A549 (cell line): ENCODE measurements at regions not wholly inside any gene's neighbourhood (a gene's known extent, or its start where the extent isn't known, plus 50 kb on each side); places are given as distances from the start of the nearest gene placed in this dataset.

Experiments used
- ATAC-seq, 2 experiments: fragments of 200-7000 bp in 1 of 2; fragments of >200 bp in 1 of 2; cut with Nextera tagmentation in 1 of 2; cut with Tn5 transposase in 1 of 2; 3 replicates each; pipeline versions ENCODE4 v1.8.0 to v1.9.1; 2018 to 2020; ENCODE audit warnings: mild to moderate bottlenecking in 1 of 2, moderate library complexity in 1 of 2
- CTCF ChIA-PET: fragments of 300-600 bp; sonication (Branson Sonifier 250); formaldehyde crosslinking; extraction: SDS; loops from one replicate; lab custom pipeline; 2021; ENCODE audit warnings: antibody characterized with exemption, inconsistent platforms; lab: Yijun Ruan, JAX
- POLR2A ChIA-PET: fragments of 350-600 bp; formaldehyde crosslinking; extraction: SDS; loops from one replicate; lab custom pipeline; 2021; ENCODE audit warnings: antibody characterized with exemption, inconsistent platforms; lab: Yijun Ruan, JAX
- DNase-seq, 2 experiments: peaks; one replicate each; pipeline versions ENCODE4 v3.0.0 to v3.0.0-alpha.2; 2011 to 2016; ENCODE audit warnings: low read depth in 1 of 2, low spot score in 1 of 2
- FAIRE-seq: peaks from 2 replicates; lab custom pipeline; 2011; peaks lifted over from hg19 to GRCh38; lab: Jason Lieb, UNC
- H3K27ac ChIP-seq, 2 experiments: fragments of >200 bp; sonication (Bioruptor Twin); formaldehyde crosslinking; 3 replicates each; pipeline ENCODE4 v1.5.1; 2016 to 2017
- H3K4me1 ChIP-seq: fragments of >200 bp; sonication (Bioruptor Twin); formaldehyde crosslinking; 3 replicates; pipeline ENCODE4 v1.6.1; 2016
- H3K4me2 ChIP-seq: fragments of >200 bp; sonication (Bioruptor Twin); formaldehyde crosslinking; 3 replicates; pipeline ENCODE4 v1.6.1; 2016
- H3K4me3 ChIP-seq: fragments of >200 bp; sonication (Bioruptor Twin); formaldehyde crosslinking; 3 replicates; pipeline ENCODE4 v1.5.1; 2016
- H3K9me3 ChIP-seq: fragments of >200 bp; sonication (Bioruptor Twin); formaldehyde crosslinking; 3 replicates; pipeline ENCODE4 v1.6.1; 2016
- BCL3 ChIP-seq: fragments of >200 bp; sonication (Bioruptor Twin); formaldehyde crosslinking; IDR thresholded peaks from 3 replicates; pipeline ENCODE4 v1.6.1; 2016
- BHLHE40 ChIP-seq: IDR thresholded peaks from 2 replicates; pipeline ENCODE4 v1.6.1; 2012; ENCODE audit warnings: low read depth, low read length, inconsistent platforms
- CHD2 ChIP-seq: fragments of 150-350 bp; IDR thresholded peaks from 2 replicates; pipeline ENCODE4 v1.6.1; 2014; ENCODE audit warnings: low read length; ENCODE audit not compliant: partially characterized antibody
- E2F6 ChIP-seq: IDR thresholded peaks from 2 replicates; pipeline ENCODE4 v1.6.1; 2012; ENCODE audit warnings: low read depth, borderline replicate concordance
- EHF ChIP-seq: fragments of 250-450 bp; sonication (Bioruptor Pico); IDR thresholded peaks from 2 replicates; pipeline ENCODE4 v1.5.0; 2020; ENCODE audit warnings: mild to moderate bottlenecking
- ELK1 ChIP-seq: fragments of 150-350 bp; IDR thresholded peaks from 2 replicates; pipeline ENCODE4 v1.6.1; 2014; ENCODE audit warnings: low read depth, mild to moderate bottlenecking, low read length
- FOSB ChIP-seq: fragments of 250-450 bp; sonication (Bioruptor Pico); IDR thresholded peaks from 2 replicates; pipeline ENCODE4 v1.5.0; 2020; ENCODE audit warnings: mild to moderate bottlenecking, moderate library complexity
- FOXS1 ChIP-seq: fragments of 250-450 bp; sonication (Bioruptor Pico); IDR thresholded peaks from 2 replicates; pipeline ENCODE4 v1.5.0; 2020; ENCODE audit warnings: mild to moderate bottlenecking, moderate library complexity
- HOXA7 ChIP-seq: fragments of 250-450 bp; sonication (Bioruptor Pico); IDR thresholded peaks from 2 replicates; pipeline ENCODE4 v1.5.0; 2020; ENCODE audit warnings: mild to moderate bottlenecking, moderate library complexity
- JUN ChIP-seq, 2 experiments: fragments of >200 bp; sonication (Bioruptor Twin); formaldehyde crosslinking; IDR thresholded peaks; 2 replicates in 1 of 2; 3 replicates in 1 of 2; pipeline ENCODE4 v1.6.1; 2016 to 2017
- KDM1A ChIP-seq: fragments of 200-600 bp; sonication (generic); IDR thresholded peaks from 2 replicates; pipeline ENCODE4 v1.6.1; 2016; ENCODE audit warnings: low read depth, mild to moderate bottlenecking
- MAFK ChIP-seq: fragments of 450-650 bp; IDR thresholded peaks from 2 replicates; pipeline ENCODE4 v1.6.1; 2014; ENCODE audit not compliant: partially characterized antibody
- MAZ ChIP-seq: fragments of 150-350 bp; IDR thresholded peaks from 2 replicates; pipeline ENCODE4 v1.6.1; 2014; ENCODE audit warnings: antibody characterized with exemption, low read depth, low read length, borderline replicate concordance
- MYC ChIP-seq: IDR thresholded peaks from 2 replicates; pipeline ENCODE4 v1.6.1; 2012; ENCODE audit warnings: mild to moderate bottlenecking, inconsistent platforms, low read length, improper control_type of control experiment, borderline replicate concordance
- NFE2L2 ChIP-seq: fragments of 150-350 bp; conservative IDR thresholded peaks from 2 replicates; pipeline ENCODE4 v1.6.1; 2014; ENCODE audit warnings: low read length
- NR3C1 ChIP-seq: fragments of >200 bp; sonication (Bioruptor Twin); formaldehyde crosslinking; IDR thresholded peaks from 3 replicates; pipeline ENCODE4 v1.6.1; 2017
- PHF8 ChIP-seq: fragments of 200-600 bp; sonication (generic); IDR thresholded peaks from 2 replicates; pipeline ENCODE4 v1.6.1; 2016; ENCODE audit warnings: low read depth, mild to moderate bottlenecking, antibody characterized with exemption, moderate library complexity, borderline replicate concordance
- RFX5 ChIP-seq: fragments of 450-650 bp; IDR thresholded peaks from 2 replicates; pipeline ENCODE4 v1.7.1; 2014; ENCODE audit warnings: antibody characterized with exemption, mild to moderate bottlenecking, moderate library complexity
- RNF2 ChIP-seq: fragments of 200-600 bp; sonication (generic); IDR thresholded peaks from 2 replicates; pipeline ENCODE4 v1.6.1; 2016; ENCODE audit warnings: low read depth, mild to moderate bottlenecking, antibody characterized with exemption, moderate library complexity, borderline replicate concordance
- SREBF2 ChIP-seq: fragments of 450-650 bp; IDR thresholded peaks from 2 replicates; pipeline ENCODE4 v1.6.1; 2014; ENCODE audit warnings: mild to moderate bottlenecking, moderate library complexity
- USF2 ChIP-seq: fragments of 450-650 bp; IDR thresholded peaks from 2 replicates; pipeline ENCODE4 v1.6.1; 2014; ENCODE audit warnings: antibody characterized with exemption
- ZC3H11A ChIP-seq: fragments of 450-650 bp; IDR thresholded peaks from 2 replicates; pipeline ENCODE4 v1.6.1; 2014; ENCODE audit warnings: antibody characterized with exemption, mild to moderate bottlenecking
- WGBS: methylation state at CpG from one replicate; pipeline ENCODE4 v1.1.6; 2017; ENCODE audit errors: missing lambda C conversion rate; 5-methylcytosine and 5-hydroxymethylcytosine counted together

- TF ChIP-seq RFX5 (no peak), CHD2 (no peak), PHF8 (no peak), SREBF2 (no peak)
These were observed 313.0 kb upstream of the GRID2 start (continued) for GRCh38 chr4:91990726-91991125.

GRCh38 chr4:91997045-91997444 lies 306.7 kb upstream of the GRID2 start:
- 25% methylated on average over 2 of the region's 2 CpGs for WGBS
- Histone ChIP-seq H3K4me1 (no peaks in the 10 kb centered on the region), H3K4me2 (no peak overlapping the region), H3K4me3 (no peak overlapping the region), H3K9me3 (no peaks in the 10 kb centered on the region), H3K27ac (no peak overlapping the region)
- ATAC-seq: no peak
- no peak for DNase-seq
- POLR2A ChIA-PET: no interaction called here
- no peak for FAIRE-seq
- CTCF ChIA-PET: no interaction called here
- TF ChIP-seq E2F6 (no peak), BCL3 (no peak), MAFK (no peak), BHLHE40 (no peak), FOXS1 (no peak), HOXA7 (CRISPR knock-in tag) (no peak)

- no peak for TF ChIP-seq CHD2
- TF ChIP-seq NFE2L2: no peak
- no peak for TF ChIP-seq PHF8
- no peak for TF ChIP-seq RNF2
- TF ChIP-seq ZC3H11A: no peak
- no peak for TF ChIP-seq MYC
- no peak for TF ChIP-seq FOSB (CRISPR knock-in tag)
- no peak for TF ChIP-seq BHLHE40
- TF ChIP-seq NR3C1: no peak
- no peak for TF ChIP-seq MAZ
- TF ChIP-seq HOXA7 (CRISPR knock-in tag): no peak
- no peak for TF ChIP-seq ELK1
- TF ChIP-seq EHF: no peak
- TF ChIP-seq KDM1A: no peak
- no peak for TF ChIP-seq USF2
- no peak for TF ChIP-seq JUN (IDR thresholded peaks at IDR 0.05)
- no peak for TF ChIP-seq MAFK
- Histone ChIP-seq H3K27ac (no peak overlapping the region), H3K4me1 (no peaks in the 10 kb centered on the region), H3K9me3 (no peaks in the 10 kb centered on the region), H3K4me2 (no peak overlapping the region), H3K4me3 (no peak overlapping the region)
- no peak for ATAC-seq
- ChIA-PET CTCF (interaction anchor here (1.1 kb wide), 1 partner anchor 12 kb away, joined by 4 read pairs; no protein-coding TSS in a partner anchor), POLR2A (no interaction called here)
- peak in 1 of 2 experiments; percentile 0 for DNase-seq
- WGBS: 21% methylated on average over 16 of the region's 16 CpGs
- FAIRE-seq: no peak
These were observed 290.6 kb upstream of the GRID2 start for GRCh38 chr4:92012899-92013867.
